Liver (tissue), 8 donors: ENCODE measurements at regions not wholly inside any gene's neighbourhood (a gene's known extent, or its start where the extent isn't known, plus 50 kb on each side); places are given as distances from the start of the nearest gene placed in this dataset.

Source experiments
- DNase-seq: peaks from one replicate; pipeline ENCODE4 v3.0.0-alpha.2; 2017; ENCODE audit warnings: low spot score
- H3K27ac ChIP-seq, 2 donors: one replicate each; pipeline ENCODE4 v1.7.0; 2013; ENCODE audit warnings: inconsistent platforms in 2 of 2, low read length in 2 of 2, control low read depth in 1 of 2, low read depth in 1 of 2, mild to moderate bottlenecking in 1 of 2
- H3K27me3 ChIP-seq, 4 donors: one replicate each; pipeline versions ENCODE4 v1.6.1 to v1.7.0; 2013; ENCODE audit warnings: low read length in 3 of 4, inconsistent platforms in 1 of 4, mild to moderate bottlenecking in 1 of 4, moderate library complexity in 1 of 4; ENCODE audit not compliant: control insufficient read depth in 4 of 4, insufficient read depth in 4 of 4
- H3K36me3 ChIP-seq, 4 donors: one replicate each; pipeline versions ENCODE4 v1.6.1 to v1.7.0; 2013; ENCODE audit warnings: low read length in 3 of 4, mild to moderate bottlenecking in 3 of 4, low read depth in 1 of 4, moderate library complexity in 1 of 4; ENCODE audit not compliant: control insufficient read depth in 4 of 4, insufficient read depth in 3 of 4
- H3K4me1 ChIP-seq, 4 donors: one replicate each; pipeline versions ENCODE4 v1.6.1 to v1.7.0; 2013; ENCODE audit warnings: low read length in 3 of 4, mild to moderate bottlenecking in 3 of 4, moderate library complexity in 1 of 4; ENCODE audit not compliant: control insufficient read depth in 4 of 4, insufficient read depth in 4 of 4
- H3K4me3 ChIP-seq, 3 donors: one replicate each; pipeline versions ENCODE4 v1.6.1 to v1.7.0; 2013; ENCODE audit warnings: low read length in 3 of 3, control low read depth in 1 of 3, low read depth in 1 of 3, mild to moderate bottlenecking in 1 of 3
- H3K9ac ChIP-seq, 2 donors: one replicate each; pipeline ENCODE4 v1.7.0; 2013; ENCODE audit warnings: low read length in 2 of 2, mild to moderate bottlenecking in 2 of 2, moderate library complexity in 2 of 2, control low read depth in 1 of 2, low read depth in 1 of 2
- H3K9me3 ChIP-seq, 4 donors: one replicate each; pipeline versions ENCODE4 v1.6.1 to v1.7.0; 2013; ENCODE audit warnings: low read length in 3 of 4; ENCODE audit not compliant: control insufficient read depth in 4 of 4
- CTCF ChIP-seq: fragments of 150-350 bp; IDR thresholded peaks from 2 replicates; pipeline ENCODE4 v1.5.1; 2017; ENCODE audit warnings: improper control_type of control experiment, low read depth, low read length; ENCODE audit not compliant: missing input control
- EGR1 ChIP-seq, 2 donors: IDR thresholded peaks; 2 replicates each; pipeline ENCODE4 v1.6.1; 2016 to 2018; ENCODE audit warnings: antibody characterized with exemption in 2 of 2, low read depth in 2 of 2
- FOXA1 ChIP-seq: IDR thresholded peaks from 2 replicates; pipeline ENCODE4 v1.6.1; 2016; ENCODE audit warnings: antibody characterized with exemption
- FOXA2 ChIP-seq: IDR thresholded peaks from 2 replicates; pipeline ENCODE4 v1.6.1; 2016; ENCODE audit warnings: antibody characterized with exemption
- GABPA ChIP-seq, 2 donors: IDR thresholded peaks in 1 of 2; conservative IDR thresholded peaks in 1 of 2; 2 replicates each; pipeline ENCODE4 v1.6.1; 2016; ENCODE audit warnings: antibody characterized with exemption in 2 of 2, mild to moderate bottlenecking in 1 of 2, moderate library complexity in 1 of 2
- HNF4A ChIP-seq, 2 donors: conservative IDR thresholded peaks; 2 replicates each; pipeline ENCODE4 v1.6.1; 2016; ENCODE audit warnings: antibody characterized with exemption in 2 of 2, mild to moderate bottlenecking in 2 of 2
- HNF4G ChIP-seq: IDR thresholded peaks from 2 replicates; pipeline ENCODE4 v1.6.1; 2016; ENCODE audit warnings: antibody characterized with exemption
- JUND ChIP-seq, 2 donors: IDR thresholded peaks; 2 replicates each; pipeline ENCODE4 v1.6.1; 2016; ENCODE audit warnings: antibody characterized with exemption in 2 of 2
- RAD21 ChIP-seq, 2 donors: IDR thresholded peaks; 2 replicates each; pipeline ENCODE4 v1.6.1; 2016; ENCODE audit warnings: antibody characterized with exemption in 2 of 2, mild to moderate bottlenecking in 2 of 2
- RXRA ChIP-seq, 2 donors: IDR thresholded peaks; 2 replicates each; pipeline ENCODE4 v1.6.1; 2017 to 2018; ENCODE audit warnings: antibody characterized with exemption in 2 of 2, mild to moderate bottlenecking in 1 of 2
- SP1 ChIP-seq: IDR thresholded peaks from 2 replicates; pipeline ENCODE4 v1.6.1; 2018; ENCODE audit warnings: antibody characterized with exemption, mild to moderate bottlenecking
- TAF1 ChIP-seq: conservative IDR thresholded peaks from 2 replicates; pipeline ENCODE4 v1.6.1; 2016; ENCODE audit warnings: antibody characterized with exemption, mild to moderate bottlenecking
- YY1 ChIP-seq: IDR thresholded peaks from 2 replicates; pipeline ENCODE4 v1.6.1; 2016; ENCODE audit warnings: antibody characterized with exemption, mild to moderate bottlenecking
- ZBTB33 ChIP-seq: IDR thresholded peaks from 2 replicates; pipeline ENCODE4 v1.6.1; 2016; ENCODE audit warnings: antibody characterized with exemption
- WGBS: extraction: QIAGEN DNeasy Blood & Tissue Kit; methylation state at CpG from one replicate; pipeline ENCODE4 v1.1.7; 2013; 5-methylcytosine and 5-hydroxymethylcytosine counted together
- TF ChIP-seq, protein P1 (sequence below): IDR thresholded peaks from 2 replicates; pipeline ENCODE4 v1.6.1; 2016; ENCODE audit warnings: antibody characterized with exemption, mild to moderate bottlenecking
- TF ChIP-seq, protein P2 (sequence below): IDR thresholded peaks from 2 replicates; pipeline ENCODE4 v1.6.1; 2016; ENCODE audit warnings: antibody characterized with exemption
- TF ChIP-seq, protein P3 (sequence below): IDR thresholded peaks from 2 replicates; pipeline ENCODE4 v1.6.1; 2016; ENCODE audit warnings: antibody characterized with exemption
- donor health status: healthy.
- donor health status: healthy.
- donor health status: healthy.
- donor health status: healthy.
- donor health status: healthy.

GRCh38 chr9:95778957-95779356 lies 96.5 kb upstream of the ERCC6L2 start:
- TF ChIP-seq YY1 (no peak), FOXA1 (no peak), CTCF (no peak), TAF1 (no peak), EGR1 (IDR thresholded peaks at IDR 0.05; ENCODE audit: low read depth in 2 of 2) (no peak), SP1 (no peak), JUND (IDR thresholded peaks at IDR 0.05) (no peak), FOXA2 (no peak), RAD21 (IDR thresholded peaks at IDR 0.05) (no peak), GABPA (IDR thresholded peaks at IDR 0.05 in 1 of 2, conservative IDR thresholded peaks at IDR 0.05 in 1 of 2) (no peak), RXRA (IDR thresholded peaks at IDR 0.05) (no peak), HNF4G (no peak), HNF4A (conservative IDR thresholded peaks at IDR 0.05) (no peak)
- TF ChIP-seq, protein P1, sequence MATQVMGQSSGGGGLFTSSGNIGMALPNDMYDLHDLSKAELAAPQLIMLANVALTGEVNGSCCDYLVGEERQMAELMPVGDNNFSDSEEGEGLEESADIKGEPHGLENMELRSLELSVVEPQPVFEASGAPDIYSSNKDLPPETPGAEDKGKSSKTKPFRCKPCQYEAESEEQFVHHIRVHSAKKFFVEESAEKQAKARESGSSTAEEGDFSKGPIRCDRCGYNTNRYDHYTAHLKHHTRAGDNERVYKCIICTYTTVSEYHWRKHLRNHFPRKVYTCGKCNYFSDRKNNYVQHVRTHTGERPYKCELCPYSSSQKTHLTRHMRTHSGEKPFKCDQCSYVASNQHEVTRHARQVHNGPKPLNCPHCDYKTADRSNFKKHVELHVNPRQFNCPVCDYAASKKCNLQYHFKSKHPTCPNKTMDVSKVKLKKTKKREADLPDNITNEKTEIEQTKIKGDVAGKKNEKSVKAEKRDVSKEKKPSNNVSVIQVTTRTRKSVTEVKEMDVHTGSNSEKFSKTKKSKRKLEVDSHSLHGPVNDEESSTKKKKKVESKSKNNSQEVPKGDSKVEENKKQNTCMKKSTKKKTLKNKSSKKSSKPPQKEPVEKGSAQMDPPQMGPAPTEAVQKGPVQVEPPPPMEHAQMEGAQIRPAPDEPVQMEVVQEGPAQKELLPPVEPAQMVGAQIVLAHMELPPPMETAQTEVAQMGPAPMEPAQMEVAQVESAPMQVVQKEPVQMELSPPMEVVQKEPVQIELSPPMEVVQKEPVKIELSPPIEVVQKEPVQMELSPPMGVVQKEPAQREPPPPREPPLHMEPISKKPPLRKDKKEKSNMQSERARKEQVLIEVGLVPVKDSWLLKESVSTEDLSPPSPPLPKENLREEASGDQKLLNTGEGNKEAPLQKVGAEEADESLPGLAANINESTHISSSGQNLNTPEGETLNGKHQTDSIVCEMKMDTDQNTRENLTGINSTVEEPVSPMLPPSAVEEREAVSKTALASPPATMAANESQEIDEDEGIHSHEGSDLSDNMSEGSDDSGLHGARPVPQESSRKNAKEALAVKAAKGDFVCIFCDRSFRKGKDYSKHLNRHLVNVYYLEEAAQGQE: no peak
- TF ChIP-seq, protein P2, sequence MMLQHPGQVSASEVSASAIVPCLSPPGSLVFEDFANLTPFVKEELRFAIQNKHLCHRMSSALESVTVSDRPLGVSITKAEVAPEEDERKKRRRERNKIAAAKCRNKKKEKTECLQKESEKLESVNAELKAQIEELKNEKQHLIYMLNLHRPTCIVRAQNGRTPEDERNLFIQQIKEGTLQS: no peak
- TF ChIP-seq, protein P3, sequence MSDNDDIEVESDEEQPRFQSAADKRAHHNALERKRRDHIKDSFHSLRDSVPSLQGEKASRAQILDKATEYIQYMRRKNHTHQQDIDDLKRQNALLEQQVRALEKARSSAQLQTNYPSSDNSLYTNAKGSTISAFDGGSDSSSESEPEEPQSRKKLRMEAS: no peak
- H3K9me3 ChIP-seq: no peaks in the 10 kb centered on the region
- no peaks in the 10 kb centered on the region for H3K27me3 ChIP-seq
- H3K4me3 ChIP-seq: no peak overlapping the region
- no peak overlapping the region for H3K9ac ChIP-seq
- no peaks in the 10 kb centered on the region for H3K4me1 ChIP-seq
- no peak for DNase-seq
- H3K27ac ChIP-seq: no peak overlapping the region
- no peaks in the 10 kb centered on the region for H3K36me3 ChIP-seq
- 73% methylated on average over 3 of the region's 3 CpGs for WGBS

DNA sequence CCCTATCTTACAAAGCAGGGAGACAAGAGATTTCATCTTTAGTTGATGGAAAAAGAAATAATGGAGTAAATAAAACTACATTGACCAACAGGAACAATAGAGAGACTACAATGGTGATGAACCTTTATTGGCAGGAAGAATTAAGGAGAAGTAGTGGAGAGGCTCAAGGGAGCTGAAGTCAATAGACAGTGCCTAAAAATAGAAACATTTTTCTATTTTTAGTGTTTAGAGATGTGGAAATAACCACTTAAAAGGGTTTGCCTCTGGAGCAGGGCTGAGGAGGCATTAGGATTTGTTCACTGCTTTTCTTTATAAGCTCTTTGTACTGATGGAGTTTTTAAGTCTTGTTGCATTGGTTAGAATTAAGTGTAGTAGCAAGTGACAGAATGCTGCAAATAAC lies 98.4 kb upstream of the ERCC6L2 start:
- no peak overlapping the region for H3K9ac ChIP-seq
- DNase-seq: no peak
- no peak overlapping the region for H3K27ac ChIP-seq
- no peaks in the 10 kb centered on the region for H3K9me3 ChIP-seq
- no peaks in the 10 kb centered on the region for H3K36me3 ChIP-seq
- no peaks in the 10 kb centered on the region for H3K27me3 ChIP-seq
- H3K4me3 ChIP-seq: no peak overlapping the region
- H3K4me1 ChIP-seq: no peaks in the 10 kb centered on the region
- TF ChIP-seq RAD21 (IDR thresholded peaks at IDR 0.05): no peak
- no peak for TF ChIP-seq TAF1
- no peak for TF ChIP-seq JUND (IDR thresholded peaks at IDR 0.05)
- no peak for TF ChIP-seq ZBTB33
- TF ChIP-seq GABPA (IDR thresholded peaks at IDR 0.05 in 1 of 2, conservative IDR thresholded peaks at IDR 0.05 in 1 of 2): no peak
- TF ChIP-seq, protein P3: no peak
- no peak for TF ChIP-seq FOXA2
- TF ChIP-seq HNF4A (conservative IDR thresholded peaks at IDR 0.05): no peak
- no peak for TF ChIP-seq SP1
- no peak for TF ChIP-seq RXRA (IDR thresholded peaks at IDR 0.05)
- TF ChIP-seq, protein P1: no peak
- TF ChIP-seq FOXA1: no peak
- no peak for TF ChIP-seq HNF4G
- no peak for TF ChIP-seq CTCF
